GM21423 (cell line): ENCODE measurements at regions not wholly inside any gene's neighbourhood (a gene's known extent, or its start where the extent isn't known, plus 50 kb on each side); places are given as distances from the start of the nearest gene placed in this dataset.

Experiments used
- ATAC-seq: cut with Tn5 transposase; IDR thresholded peaks from one replicate; pipeline ENCODE4 v1.9.1; 2021; ENCODE audit warnings: mild to moderate bottlenecking, moderate library complexity; ENCODE audit not compliant: unreplicated experiment

- no peak for ATAC-seq
Observed at GRCh38 chr2:63658176-63658968, 69.6 kb downstream of the MDH1 start.

GRCh38 chr2:63660060-63660459 is 71.3 kb downstream of the MDH1 start:
- ATAC-seq: no peak

- ATAC-seq: no peak
Observed at GRCh38 chr2:63661076-63661475, 72.3 kb downstream of the MDH1 start.

GRCh38 chr2:63662028-63662804 is 73.5 kb downstream of the MDH1 start:
- ATAC-seq: no peak

- ATAC-seq: no peak
Observed at GRCh38 chr2:63663013-63663864, 74.5 kb downstream of the MDH1 start.

GRCh38 chr2:63665091-63665490 is 76.3 kb downstream of the MDH1 start:
- no peak for ATAC-seq

GRCh38 chr2:63665846-63666475 is 77.2 kb downstream of the MDH1 start:
- no peak for ATAC-seq

GRCh38 chr2:63667132-63667700 is 78.5 kb downstream of the MDH1 start:
- ATAC-seq: no peak

GRCh38 chr2:63668000-63668399 is 79.2 kb downstream of the MDH1 start:
- no peak for ATAC-seq

- no peak for ATAC-seq
Observed at GRCh38 chr2:63668466-63668865, 79.7 kb downstream of the MDH1 start.

GRCh38 chr2:63669596-63669995 is 80.8 kb downstream of the MDH1 start:
- no peak for ATAC-seq

GRCh38 chr2:63673865-63674533 is 85.2 kb downstream of the MDH1 start:
- no peak for ATAC-seq

GRCh38 chr2:63675026-63675425 is 86.3 kb downstream of the MDH1 start:
- no peak for ATAC-seq

- no peak for ATAC-seq
Observed at GRCh38 chr2:63676135-63676534, 87.4 kb downstream of the MDH1 start.

- no peak for ATAC-seq
Observed at GRCh38 chr2:63678085-63678484, 89.3 kb downstream of the MDH1 start.

- ATAC-seq: no peak
Observed at GRCh38 chr2:63678551-63678950, 89.8 kb downstream of the MDH1 start.

GRCh38 chr2:63679252-63679855 is 90.6 kb downstream of the MDH1 start:
- no peak for ATAC-seq

GRCh38 chr2:63680455-63680854 is 91.7 kb downstream of the MDH1 start:
- ATAC-seq: no peak

- ATAC-seq: no peak
Observed at GRCh38 chr2:63681896-63682295, 93.1 kb downstream of the MDH1 start.
